ENCODE measurements at regions not wholly inside any gene's neighbourhood (a gene's known extent, or its start where the extent isn't known, plus 50 kb on each side); places are given as distances from the start of the nearest gene placed in this dataset.

DNA sequence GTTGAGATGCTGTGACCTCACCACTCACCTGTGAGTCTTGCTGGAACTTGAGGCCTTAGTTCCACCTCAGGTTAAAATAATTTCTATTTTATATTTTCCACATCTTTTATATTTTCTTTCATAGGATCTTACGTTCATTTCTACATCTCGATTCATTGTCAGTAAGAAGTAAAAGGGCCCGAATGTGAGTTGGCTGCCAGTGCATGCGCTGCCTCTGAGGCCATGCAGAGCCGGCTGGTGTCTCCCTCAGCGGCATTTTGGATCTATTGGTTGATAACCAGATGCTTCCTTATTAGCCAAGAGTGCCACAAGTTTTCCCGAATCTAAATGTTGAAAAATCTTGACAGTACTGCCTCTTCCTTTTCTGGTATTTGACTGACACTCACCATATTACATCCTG lies 347.3 kb downstream of the TEX29 start:
- no peak overlapping the region for H3K27ac ChIP-seq (ENCODE audit: low read depth in 2 of 2, low read length in 1 of 2)
- H4K20me1 ChIP-seq (ENCODE audit: insufficient read depth), result no peaks in the 10 kb centered on the region
- H3K9me3 ChIP-seq, result no peaks in the 10 kb centered on the region
- H3K9ac ChIP-seq, result no peak overlapping the region
- H2AFZ ChIP-seq (ENCODE audit: low read depth), result no peak overlapping the region
- H3K36me3 ChIP-seq (replicated peaks in 1 of 2; ENCODE audit: control insufficient read depth in 1 of 2, insufficient read depth in 2 of 2, low read length in 1 of 2), result no peaks in the 10 kb centered on the region
- no peaks in the 10 kb centered on the region for H3K27me3 ChIP-seq (ENCODE audit: insufficient read depth)
- CTCF ChIA-PET, result no interaction called here
- H3K79me2 ChIP-seq (ENCODE audit: insufficient read depth), result no peaks in the 10 kb centered on the region
- WGBS (ENCODE audit: low lambda C conversion rate), result 2% methylated on average over 7 of the region's 7 CpGs
- no peaks in the 10 kb centered on the region for H3F3A ChIP-seq (replicated peaks; ENCODE audit: insufficient read depth)
- no peaks in the 10 kb centered on the region for H3K4me1 ChIP-seq (ENCODE audit: control insufficient read depth in 1 of 2, insufficient read depth in 2 of 2, low read depth in 1 of 2, low read length in 1 of 2)
- H3K4me2 ChIP-seq, result no peak overlapping the region
- POLR2A ChIA-PET, result no interaction called here
- DNase-seq, result no peak
- H3K9me2 ChIP-seq, result no peaks in the 10 kb centered on the region
- TF ChIP-seq, protein P1, sequence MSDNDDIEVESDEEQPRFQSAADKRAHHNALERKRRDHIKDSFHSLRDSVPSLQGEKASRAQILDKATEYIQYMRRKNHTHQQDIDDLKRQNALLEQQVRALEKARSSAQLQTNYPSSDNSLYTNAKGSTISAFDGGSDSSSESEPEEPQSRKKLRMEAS (IDR thresholded peaks at IDR 0.05; ENCODE audit: low read depth), result no peak
- no peak for TF ChIP-seq EP300 (IDR thresholded peaks at IDR 0.05; ENCODE audit: borderline replicate concordance in 1 of 2, low read depth in 1 of 2, low read length in 1 of 2)
- no peak for TF ChIP-seq TCF12 (IDR thresholded peaks at IDR 0.05)
- TF ChIP-seq TEAD4 (IDR thresholded peaks at IDR 0.05; ENCODE audit: borderline replicate concordance, insufficient read depth), result no peak
- TF ChIP-seq RAD21 (IDR thresholded peaks at IDR 0.05; ENCODE audit: low read length), result no peak
- TF ChIP-seq YY1 (IDR thresholded peaks at IDR 0.05; ENCODE audit: low read depth), result no peak
- no peak for TF ChIP-seq CHD2 (IDR thresholded peaks at IDR 0.05; ENCODE audit: low read length, partially characterized antibody)
- TF ChIP-seq GABPA (IDR thresholded peaks at IDR 0.05; ENCODE audit: low read depth), result no peak
- no peak for TF ChIP-seq MEF2A (IDR thresholded peaks at IDR 0.05; ENCODE audit: borderline replicate concordance, low read depth)
- no peak for TF ChIP-seq EZH2phosphoT487 (IDR thresholded peaks at IDR 0.05; ENCODE audit: borderline replicate concordance, low read depth)
- TF ChIP-seq MXI1 (IDR thresholded peaks at IDR 0.05; ENCODE audit: low read depth, low read length), result no peak
- no peak for TF ChIP-seq FOSL2 (IDR thresholded peaks at IDR 0.05; ENCODE audit: borderline replicate concordance, low read depth)
- TF ChIP-seq SMC3 (IDR thresholded peaks at IDR 0.05; ENCODE audit: low read depth, low read length), result no peak
- TF ChIP-seq NRF1 (IDR thresholded peaks at IDR 0.05; ENCODE audit: low read depth, low read length), result no peak
- no peak for TF ChIP-seq GATA2 (CRISPR knock-in tag; IDR thresholded peaks at IDR 0.05)
- no peak for TF ChIP-seq RFX5 (IDR thresholded peaks at IDR 0.05; ENCODE audit: low read length)
- no peak for TF ChIP-seq TAF1 (IDR thresholded peaks at IDR 0.05; ENCODE audit: borderline replicate concordance, low read depth, low read length)
- TF ChIP-seq NFIC (IDR thresholded peaks at IDR 0.05; ENCODE audit: borderline replicate concordance), result no peak
- no peak for TF ChIP-seq ELF1 (IDR thresholded peaks at IDR 0.05)
- no peak for TF ChIP-seq JUND (IDR thresholded peaks at IDR 0.05)
- H3K4me3 ChIP-seq (ENCODE audit: low read depth in 2 of 2, low read length in 1 of 2), result no peak overlapping the region

DNA sequence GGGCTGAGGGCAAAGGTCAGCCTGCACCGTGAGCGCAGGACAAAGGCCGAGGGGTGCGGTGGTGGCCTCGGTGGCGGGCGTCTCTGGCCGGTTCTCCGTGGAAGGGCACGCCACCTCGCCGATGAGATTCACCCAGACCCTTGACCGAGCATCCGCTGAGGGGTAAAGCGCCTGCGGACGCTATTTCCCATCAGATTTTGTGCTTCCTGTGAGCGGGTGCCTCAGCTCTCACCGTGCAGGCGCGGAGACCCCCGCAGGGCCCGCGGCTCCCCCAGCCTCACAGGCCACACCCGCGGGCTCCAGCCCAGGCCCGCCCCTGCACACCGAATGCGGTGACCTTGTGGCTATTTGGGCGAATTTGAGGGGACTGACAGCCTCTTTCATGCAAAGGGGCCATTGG lies 348.0 kb downstream of the TEX29 start:
- no peaks in the 10 kb centered on the region for H3K79me2 ChIP-seq (ENCODE audit: insufficient read depth)
- no peaks in the 10 kb centered on the region for H4K20me1 ChIP-seq (ENCODE audit: insufficient read depth)
- ChIA-PET POLR2A (no interaction called here), CTCF (no interaction called here)
- no peaks in the 10 kb centered on the region for H3K36me3 ChIP-seq (replicated peaks in 1 of 2; ENCODE audit: control insufficient read depth in 1 of 2, insufficient read depth in 2 of 2, low read length in 1 of 2)
- H3K9ac ChIP-seq, result no peak overlapping the region
- 85% methylated on average over 6 of the region's 30 CpGs for WGBS (ENCODE audit: low lambda C conversion rate)
- no peak overlapping the region for H3K4me2 ChIP-seq
- H2AFZ ChIP-seq (ENCODE audit: low read depth), result no peak overlapping the region
- no peaks in the 10 kb centered on the region for H3K9me3 ChIP-seq
- H3K27ac ChIP-seq (ENCODE audit: low read depth in 2 of 2, low read length in 1 of 2), result no peak overlapping the region
- no peaks in the 10 kb centered on the region for H3K27me3 ChIP-seq (ENCODE audit: insufficient read depth)
- TF ChIP-seq GABPA (IDR thresholded peaks at IDR 0.05; ENCODE audit: low read depth) (no peak), FOXJ3 (CRISPR knock-in tag; IDR thresholded peaks at IDR 0.05) (no peak), JUND (IDR thresholded peaks at IDR 0.05) (no peak), YY1 (IDR thresholded peaks at IDR 0.05; ENCODE audit: low read depth) (no peak)
- TF ChIP-seq, protein P2, sequence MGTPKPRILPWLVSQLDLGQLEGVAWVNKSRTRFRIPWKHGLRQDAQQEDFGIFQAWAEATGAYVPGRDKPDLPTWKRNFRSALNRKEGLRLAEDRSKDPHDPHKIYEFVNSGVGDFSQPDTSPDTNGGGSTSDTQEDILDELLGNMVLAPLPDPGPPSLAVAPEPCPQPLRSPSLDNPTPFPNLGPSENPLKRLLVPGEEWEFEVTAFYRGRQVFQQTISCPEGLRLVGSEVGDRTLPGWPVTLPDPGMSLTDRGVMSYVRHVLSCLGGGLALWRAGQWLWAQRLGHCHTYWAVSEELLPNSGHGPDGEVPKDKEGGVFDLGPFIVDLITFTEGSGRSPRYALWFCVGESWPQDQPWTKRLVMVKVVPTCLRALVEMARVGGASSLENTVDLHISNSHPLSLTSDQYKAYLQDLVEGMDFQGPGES (IDR thresholded peaks at IDR 0.05; ENCODE audit: low read depth, low read length), result no peak
- TF ChIP-seq, protein P3, sequence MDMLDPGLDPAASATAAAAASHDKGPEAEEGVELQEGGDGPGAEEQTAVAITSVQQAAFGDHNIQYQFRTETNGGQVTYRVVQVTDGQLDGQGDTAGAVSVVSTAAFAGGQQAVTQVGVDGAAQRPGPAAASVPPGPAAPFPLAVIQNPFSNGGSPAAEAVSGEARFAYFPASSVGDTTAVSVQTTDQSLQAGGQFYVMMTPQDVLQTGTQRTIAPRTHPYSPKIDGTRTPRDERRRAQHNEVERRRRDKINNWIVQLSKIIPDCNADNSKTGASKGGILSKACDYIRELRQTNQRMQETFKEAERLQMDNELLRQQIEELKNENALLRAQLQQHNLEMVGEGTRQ (IDR thresholded peaks at IDR 0.05; ENCODE audit: borderline replicate concordance, low read depth, low read length), result no peak
- TF ChIP-seq, protein P4, sequence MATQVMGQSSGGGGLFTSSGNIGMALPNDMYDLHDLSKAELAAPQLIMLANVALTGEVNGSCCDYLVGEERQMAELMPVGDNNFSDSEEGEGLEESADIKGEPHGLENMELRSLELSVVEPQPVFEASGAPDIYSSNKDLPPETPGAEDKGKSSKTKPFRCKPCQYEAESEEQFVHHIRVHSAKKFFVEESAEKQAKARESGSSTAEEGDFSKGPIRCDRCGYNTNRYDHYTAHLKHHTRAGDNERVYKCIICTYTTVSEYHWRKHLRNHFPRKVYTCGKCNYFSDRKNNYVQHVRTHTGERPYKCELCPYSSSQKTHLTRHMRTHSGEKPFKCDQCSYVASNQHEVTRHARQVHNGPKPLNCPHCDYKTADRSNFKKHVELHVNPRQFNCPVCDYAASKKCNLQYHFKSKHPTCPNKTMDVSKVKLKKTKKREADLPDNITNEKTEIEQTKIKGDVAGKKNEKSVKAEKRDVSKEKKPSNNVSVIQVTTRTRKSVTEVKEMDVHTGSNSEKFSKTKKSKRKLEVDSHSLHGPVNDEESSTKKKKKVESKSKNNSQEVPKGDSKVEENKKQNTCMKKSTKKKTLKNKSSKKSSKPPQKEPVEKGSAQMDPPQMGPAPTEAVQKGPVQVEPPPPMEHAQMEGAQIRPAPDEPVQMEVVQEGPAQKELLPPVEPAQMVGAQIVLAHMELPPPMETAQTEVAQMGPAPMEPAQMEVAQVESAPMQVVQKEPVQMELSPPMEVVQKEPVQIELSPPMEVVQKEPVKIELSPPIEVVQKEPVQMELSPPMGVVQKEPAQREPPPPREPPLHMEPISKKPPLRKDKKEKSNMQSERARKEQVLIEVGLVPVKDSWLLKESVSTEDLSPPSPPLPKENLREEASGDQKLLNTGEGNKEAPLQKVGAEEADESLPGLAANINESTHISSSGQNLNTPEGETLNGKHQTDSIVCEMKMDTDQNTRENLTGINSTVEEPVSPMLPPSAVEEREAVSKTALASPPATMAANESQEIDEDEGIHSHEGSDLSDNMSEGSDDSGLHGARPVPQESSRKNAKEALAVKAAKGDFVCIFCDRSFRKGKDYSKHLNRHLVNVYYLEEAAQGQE (IDR thresholded peaks at IDR 0.05; ENCODE audit: low read depth, low read length), result no peak
- H3F3A ChIP-seq (replicated peaks; ENCODE audit: insufficient read depth), result no peaks in the 10 kb centered on the region
- DNase-seq, result no peak
- no peaks in the 10 kb centered on the region for H3K4me1 ChIP-seq (ENCODE audit: control insufficient read depth in 1 of 2, insufficient read depth in 2 of 2, low read depth in 1 of 2, low read length in 1 of 2)
- H3K4me3 ChIP-seq (ENCODE audit: low read depth in 2 of 2, low read length in 1 of 2), result no peak overlapping the region
- no peaks in the 10 kb centered on the region for H3K9me2 ChIP-seq

Measured in SK-N-SH (cell line).